ENCODE measurements at regions not wholly inside any gene's neighbourhood (a gene's known extent, or its start where the extent isn't known, plus 50 kb on each side); places are given as distances from the start of the nearest gene placed in this dataset.
"Not testable (repeated sequence)": the region's sequence is repeated elsewhere in the genome, so short reads cannot be mapped to it uniquely, and the experiment has no call there.

GRCh38 chr14:45867046-45867894 is 614.3 kb upstream of the MIS18BP1 start:
- DNase-seq (ENCODE audit: low spot score), result no peak

- no peak for DNase-seq (ENCODE audit: low spot score)
Measured at GRCh38 chr14:45838597-45838996, 585.6 kb upstream of the MIS18BP1 start.

GRCh38 chr14:45819107-45819506 is 566.1 kb upstream of the MIS18BP1 start:
- no peak for DNase-seq (ENCODE audit: low spot score)

- no peak for DNase-seq (ENCODE audit: low spot score)
Measured at GRCh38 chr14:45811155-45811554, 558.2 kb upstream of the MIS18BP1 start.

- peak; percentile 49 for DNase-seq (ENCODE audit: low spot score)
Measured at GRCh38 chr14:45810152-45810872, 557.3 kb upstream of the MIS18BP1 start.

- no peak for DNase-seq (ENCODE audit: low spot score)
Measured at GRCh38 chr14:45807178-45807899, 554.3 kb upstream of the MIS18BP1 start.

GRCh38 chr14:45799511-45799910 is 546.5 kb upstream of the MIS18BP1 start:
- DNase-seq (ENCODE audit: low spot score), result no peak

- DNase-seq (ENCODE audit: low spot score), result no peak
Measured at GRCh38 chr14:45798659-45799058, 545.7 kb upstream of the MIS18BP1 start.

- not testable (repeated sequence) for DNase-seq (ENCODE audit: low spot score)
Measured at GRCh38 chr14:45796006-45796405, 543.0 kb upstream of the MIS18BP1 start.

- DNase-seq (ENCODE audit: low spot score), result no peak
Measured at GRCh38 chr14:45793081-45793480, 540.1 kb upstream of the MIS18BP1 start.

- no peak for DNase-seq (ENCODE audit: low spot score)
Measured at GRCh38 chr14:45790293-45790692, 537.3 kb upstream of the MIS18BP1 start.

- no peak for DNase-seq (ENCODE audit: low spot score)
Measured at GRCh38 chr14:45787167-45787566, 534.2 kb upstream of the MIS18BP1 start.

- DNase-seq (ENCODE audit: low spot score), result no peak
Measured at GRCh38 chr14:45786266-45786665, 533.3 kb upstream of the MIS18BP1 start.

- DNase-seq (ENCODE audit: low spot score), result peak; percentile 69
Measured at GRCh38 chr14:45785240-45785639, 532.2 kb upstream of the MIS18BP1 start.

GRCh38 chr14:45766247-45766646 is 513.2 kb upstream of the MIS18BP1 start:
- DNase-seq (ENCODE audit: low spot score), result no peak

- DNase-seq (ENCODE audit: low spot score), result no peak
Measured at GRCh38 chr14:45757655-45758054, 504.7 kb upstream of the MIS18BP1 start.

GRCh38 chr14:45756412-45756811 is 503.4 kb upstream of the MIS18BP1 start:
- DNase-seq (ENCODE audit: low spot score), result not testable (repeated sequence)

GRCh38 chr14:45743884-45744283 is 490.9 kb upstream of the MIS18BP1 start:
- DNase-seq (ENCODE audit: low spot score), result no peak

- DNase-seq (ENCODE audit: low spot score), result no peak
Measured at GRCh38 chr14:45742187-45742586, 489.2 kb upstream of the MIS18BP1 start.

- no peak for DNase-seq (ENCODE audit: low spot score)
Measured at GRCh38 chr14:45728434-45729225, 475.6 kb upstream of the MIS18BP1 start.

GRCh38 chr14:45727133-45727532 is 474.1 kb upstream of the MIS18BP1 start:
- no peak for DNase-seq (ENCODE audit: low spot score)

- no peak for DNase-seq (ENCODE audit: low spot score)
Measured at GRCh38 chr14:45721472-45721871, 468.5 kb upstream of the MIS18BP1 start.
